HG03354 (cell line): ENCODE measurements at regions not wholly inside any gene's neighbourhood (a gene's known extent, or its start where the extent isn't known, plus 50 kb on each side); places are given as distances from the start of the nearest gene placed in this dataset.

Source experiments
- ATAC-seq: cut with Tn5 transposase; IDR thresholded peaks from one replicate; pipeline ENCODE4 v1.9.1; 2021; ENCODE audit warnings: mild to moderate bottlenecking; ENCODE audit not compliant: unreplicated experiment, poor library complexity, severe bottlenecking

GRCh38 chr16:77549876-77550275 is 115.0 kb upstream of the ADAMTS18 start:
- no peak for ATAC-seq

GRCh38 chr16:77551357-77551756 is 116.5 kb upstream of the ADAMTS18 start:
- ATAC-seq, result no peak

- no peak for ATAC-seq
These were observed 118.3 kb upstream of the ADAMTS18 start for GRCh38 chr16:77553130-77553529.

GRCh38 chr16:77555126-77555525 is 120.3 kb upstream of the ADAMTS18 start:
- ATAC-seq, result no peak

- no peak for ATAC-seq
These were observed 121.0 kb upstream of the ADAMTS18 start for GRCh38 chr16:77555791-77556190.

GRCh38 chr16:77556201-77556873 is 121.5 kb upstream of the ADAMTS18 start:
- ATAC-seq, result no peak

- ATAC-seq, result no peak
These were observed 122.6 kb upstream of the ADAMTS18 start for GRCh38 chr16:77557385-77557784.

- no peak for ATAC-seq
These were observed 124.0 kb upstream of the ADAMTS18 start for GRCh38 chr16:77558786-77559185.

- ATAC-seq, result no peak
These were observed 127.7 kb upstream of the ADAMTS18 start for GRCh38 chr16:77562497-77562896.

- ATAC-seq, result no peak
These were observed 130.1 kb upstream of the ADAMTS18 start for GRCh38 chr16:77564791-77565390.

- ATAC-seq, result no peak
These were observed 134.6 kb upstream of the ADAMTS18 start for GRCh38 chr16:77569406-77569805.

GRCh38 chr16:77570574-77570973 is 135.7 kb upstream of the ADAMTS18 start:
- no peak for ATAC-seq

- no peak for ATAC-seq
These were observed 136.5 kb upstream of the ADAMTS18 start for GRCh38 chr16:77571115-77571862.

- no peak for ATAC-seq
These were observed 140.2 kb upstream of the ADAMTS18 start for GRCh38 chr16:77574867-77575624.

GRCh38 chr16:77579351-77579891 is 142.9 kb upstream of the NUDT7 start:
- no peak for ATAC-seq

- ATAC-seq, result no peak
These were observed 140.6 kb upstream of the NUDT7 start for GRCh38 chr16:77581706-77582105.

- ATAC-seq, result peak; percentile 73
These were observed 138.0 kb upstream of the NUDT7 start for GRCh38 chr16:77584205-77584859.

- no peak for ATAC-seq
These were observed 136.7 kb upstream of the NUDT7 start for GRCh38 chr16:77585379-77586251.

GRCh38 chr16:77588389-77588788 is 133.9 kb upstream of the NUDT7 start:
- ATAC-seq, result no peak
